ENCODE measurements at regions not wholly inside any gene's neighbourhood (a gene's known extent, or its start where the extent isn't known, plus 50 kb on each side); places are given as distances from the start of the nearest gene placed in this dataset.

DNA sequence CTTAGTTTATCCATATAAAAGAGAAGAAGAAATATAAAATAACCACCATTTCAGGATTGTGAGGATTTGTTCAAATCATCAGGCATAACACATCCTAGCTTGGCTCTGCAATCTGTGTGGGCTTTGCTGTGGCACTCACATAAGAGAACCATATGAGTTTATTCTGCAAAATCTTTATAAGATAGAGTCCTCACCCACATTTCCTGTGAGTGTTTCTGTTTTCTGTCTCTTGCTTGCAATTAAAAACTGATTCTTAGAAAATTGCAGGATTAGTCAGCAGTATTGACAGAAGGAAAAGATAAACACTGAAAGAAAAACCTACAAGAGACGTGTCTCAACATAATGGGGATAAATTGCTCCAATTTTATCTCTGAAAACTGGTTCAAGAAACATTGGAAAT is 258.5 kb downstream of the RND3 start:
- no peaks in the 10 kb centered on the region for H3K9me3 ChIP-seq
- no peak for DNase-seq (ENCODE audit: low spot score in 2 of 2)
- H3K4me3 ChIP-seq = no peak overlapping the region
- no peaks in the 10 kb centered on the region for H3K4me1 ChIP-seq
- H3K27me3 ChIP-seq = no peaks in the 10 kb centered on the region
- TF ChIP-seq, protein P1, sequence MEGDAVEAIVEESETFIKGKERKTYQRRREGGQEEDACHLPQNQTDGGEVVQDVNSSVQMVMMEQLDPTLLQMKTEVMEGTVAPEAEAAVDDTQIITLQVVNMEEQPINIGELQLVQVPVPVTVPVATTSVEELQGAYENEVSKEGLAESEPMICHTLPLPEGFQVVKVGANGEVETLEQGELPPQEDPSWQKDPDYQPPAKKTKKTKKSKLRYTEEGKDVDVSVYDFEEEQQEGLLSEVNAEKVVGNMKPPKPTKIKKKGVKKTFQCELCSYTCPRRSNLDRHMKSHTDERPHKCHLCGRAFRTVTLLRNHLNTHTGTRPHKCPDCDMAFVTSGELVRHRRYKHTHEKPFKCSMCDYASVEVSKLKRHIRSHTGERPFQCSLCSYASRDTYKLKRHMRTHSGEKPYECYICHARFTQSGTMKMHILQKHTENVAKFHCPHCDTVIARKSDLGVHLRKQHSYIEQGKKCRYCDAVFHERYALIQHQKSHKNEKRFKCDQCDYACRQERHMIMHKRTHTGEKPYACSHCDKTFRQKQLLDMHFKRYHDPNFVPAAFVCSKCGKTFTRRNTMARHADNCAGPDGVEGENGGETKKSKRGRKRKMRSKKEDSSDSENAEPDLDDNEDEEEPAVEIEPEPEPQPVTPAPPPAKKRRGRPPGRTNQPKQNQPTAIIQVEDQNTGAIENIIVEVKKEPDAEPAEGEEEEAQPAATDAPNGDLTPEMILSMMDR (IDR thresholded peaks at IDR 0.05) = no peak
- no peak overlapping the region for H3K27ac ChIP-seq
- intact Hi-C loops (cut with DNase I) = no loop called here
- H3K36me3 ChIP-seq = no peaks in the 10 kb centered on the region

DNA sequence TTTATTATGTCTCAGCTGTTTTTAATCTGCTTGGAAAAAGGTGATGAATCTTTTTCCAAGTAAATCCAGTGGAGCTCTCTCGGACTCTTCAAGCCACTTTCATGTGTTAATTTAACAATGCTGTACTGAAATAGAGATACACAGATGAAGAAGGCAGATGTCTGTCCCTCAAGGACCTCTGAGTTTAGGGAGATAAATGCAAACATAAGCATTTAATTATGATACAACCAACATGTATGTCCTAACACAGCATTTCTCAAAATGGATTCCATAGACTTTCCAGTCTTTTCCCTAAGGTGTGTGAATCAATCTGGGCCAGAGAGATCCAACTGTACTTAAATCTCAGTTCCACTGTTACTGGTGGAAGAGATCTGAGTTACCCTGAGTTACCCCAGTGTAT is 262.4 kb downstream of the RND3 start:
- H3K9me3 ChIP-seq = no peaks in the 10 kb centered on the region
- no peaks in the 10 kb centered on the region for H3K4me1 ChIP-seq
- no peak for DNase-seq (ENCODE audit: low spot score in 2 of 2)
- H3K27me3 ChIP-seq = no peaks in the 10 kb centered on the region
- H3K36me3 ChIP-seq = no peaks in the 10 kb centered on the region
- no peak overlapping the region for H3K27ac ChIP-seq
- intact Hi-C loops (cut with DNase I) = no loop called here
- TF ChIP-seq, protein P1 (IDR thresholded peaks at IDR 0.05) = no peak
- no peak overlapping the region for H3K4me3 ChIP-seq

DNA sequence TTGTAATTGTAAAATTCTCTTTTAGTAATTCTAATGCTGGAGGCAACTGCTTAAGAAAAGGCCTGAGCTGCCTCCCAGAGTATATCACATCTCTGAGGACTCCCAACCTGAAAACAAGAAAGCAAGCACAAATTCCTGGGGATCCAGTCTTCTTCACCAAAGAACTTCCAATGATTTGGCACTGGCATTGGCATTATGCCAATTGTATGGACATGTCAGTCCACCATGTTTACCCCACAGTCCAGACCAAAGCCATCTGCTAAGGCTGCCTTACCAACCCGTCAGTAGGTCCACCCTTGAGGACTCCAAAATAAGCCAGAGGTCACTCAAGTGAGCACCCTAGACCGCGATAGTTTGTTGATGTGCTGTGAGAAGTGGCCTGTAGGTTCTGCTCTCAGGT is 263.1 kb downstream of the RND3 start:
- H3K27ac ChIP-seq = no peak overlapping the region
- TF ChIP-seq, protein P1 (IDR thresholded peaks at IDR 0.05) = no peak

DNA sequence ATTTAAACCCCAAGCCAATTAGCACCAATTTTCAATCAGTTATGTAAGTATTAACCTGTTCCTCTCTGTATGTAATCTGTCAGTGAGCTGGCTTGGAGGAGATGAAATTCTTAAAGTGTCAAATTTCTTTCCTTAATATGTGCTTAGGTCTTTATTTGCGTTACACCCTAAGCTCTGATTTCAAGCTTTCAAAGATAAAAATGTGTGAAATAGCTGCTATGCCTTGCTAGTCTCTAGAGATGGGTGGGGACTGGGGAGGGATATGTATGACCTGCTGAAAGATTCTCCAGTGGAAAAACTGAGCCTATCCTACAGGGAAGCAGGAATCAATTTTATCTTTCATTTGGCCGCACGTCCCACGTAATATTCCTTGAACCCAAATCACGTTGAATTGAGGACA is 264.5 kb downstream of the RND3 start:
- Histone ChIP-seq H3K4me3 (no peak overlapping the region), H3K4me1 (no peaks in the 10 kb centered on the region), H3K9me3 (no peaks in the 10 kb centered on the region), H3K36me3 (no peaks in the 10 kb centered on the region), H3K27me3 (no peaks in the 10 kb centered on the region), H3K27ac (no peak overlapping the region)
- intact Hi-C loops (cut with DNase I) = no loop called here
- TF ChIP-seq, protein P1 (IDR thresholded peaks at IDR 0.05) = no peak
- DNase-seq (ENCODE audit: low spot score in 2 of 2) = no peak

More for the DNA sequence above, 263.1 kb downstream of the RND3 start:
- intact Hi-C loops (cut with DNase I) = no loop called here
- H3K27me3 ChIP-seq = no peaks in the 10 kb centered on the region
- H3K4me3 ChIP-seq = no peak overlapping the region
- no peaks in the 10 kb centered on the region for H3K9me3 ChIP-seq
- no peak for DNase-seq (ENCODE audit: low spot score in 2 of 2)
- H3K4me1 ChIP-seq = no peaks in the 10 kb centered on the region
- H3K36me3 ChIP-seq = no peaks in the 10 kb centered on the region

DNA sequence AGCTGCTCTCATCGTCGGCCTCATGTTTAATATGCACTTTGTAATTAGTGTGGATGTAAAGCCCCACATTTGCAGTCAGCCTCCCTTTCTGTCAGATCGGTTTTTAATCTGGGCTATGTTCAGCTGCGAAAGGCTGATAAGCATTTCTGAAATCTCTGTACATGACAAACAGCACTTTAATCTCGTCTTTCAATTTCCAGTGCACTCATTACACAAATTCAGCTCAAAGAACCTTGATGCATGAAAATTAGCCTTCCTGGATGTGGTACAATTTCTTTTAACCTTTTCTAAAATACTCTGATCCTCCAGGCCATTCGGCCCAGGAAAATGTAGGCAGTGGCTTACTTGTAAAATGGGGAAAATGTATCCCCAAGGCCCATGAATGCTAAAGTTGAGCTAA is 265.1 kb downstream of the RND3 start:
- Histone ChIP-seq H3K9me3 (no peaks in the 10 kb centered on the region), H3K27ac (no peak overlapping the region), H3K4me1 (no peaks in the 10 kb centered on the region), H3K4me3 (no peak overlapping the region), H3K27me3 (no peaks in the 10 kb centered on the region), H3K36me3 (no peaks in the 10 kb centered on the region)
- intact Hi-C loops (cut with DNase I) = no loop called here
- TF ChIP-seq, protein P1 (IDR thresholded peaks at IDR 0.05) = no peak
- no peak for DNase-seq (ENCODE audit: low spot score in 2 of 2)

DNA sequence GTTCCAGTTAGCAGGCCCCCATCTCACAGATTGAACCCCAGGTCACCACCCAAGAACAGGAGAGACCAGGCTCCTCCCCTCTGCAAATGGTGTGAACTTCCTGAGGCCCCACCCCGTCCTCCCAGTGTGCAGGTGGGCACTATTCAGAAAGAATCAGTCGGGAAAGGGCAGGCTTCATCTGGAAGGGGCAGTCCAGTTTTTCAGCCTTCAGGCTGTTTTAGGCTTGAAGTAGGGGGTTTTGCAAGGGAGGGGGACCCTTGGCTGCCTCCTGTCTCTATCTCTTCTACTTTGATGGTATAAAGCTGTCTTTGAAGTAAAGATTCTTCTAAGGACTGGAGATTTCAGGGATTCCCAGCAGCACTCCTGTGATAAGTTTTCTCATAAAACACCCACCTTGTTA is 267.6 kb downstream of the RND3 start:
- TF ChIP-seq, protein P1 (IDR thresholded peaks at IDR 0.05) = no peak
- DNase-seq (ENCODE audit: low spot score in 2 of 2) = no peak
- Histone ChIP-seq H3K36me3 (no peaks in the 10 kb centered on the region), H3K27ac (no peak overlapping the region), H3K27me3 (no peaks in the 10 kb centered on the region), H3K9me3 (no peaks in the 10 kb centered on the region), H3K4me3 (no peak overlapping the region), H3K4me1 (no peaks in the 10 kb centered on the region)
- intact Hi-C loops (cut with DNase I) = no loop called here
